ENCODE measurements at regions not wholly inside any gene's neighbourhood (a gene's known extent, or its start where the extent isn't known, plus 50 kb on each side); places are given as distances from the start of the nearest gene placed in this dataset.

GRCh38 chr7:42768045-42768444 is 143.8 kb downstream of the C7orf25 start:
- no peak overlapping the region for H2BK12ac ChIP-seq (ENCODE audit: low read depth, low read length)
- no peak overlapping the region for H4K5ac ChIP-seq (ENCODE audit: insufficient read length, low read depth, low read length)
- H3K79me1 ChIP-seq (ENCODE audit: low read depth, low read length), result no peaks in the 10 kb centered on the region
- no peak overlapping the region for H2BK120ac ChIP-seq (replicated peaks; ENCODE audit: low read depth, low read length)
- no peaks in the 10 kb centered on the region for H3K9me3 ChIP-seq (ENCODE audit: insufficient read depth in 2 of 2, low read depth in 1 of 2, low read length in 1 of 2)
- no peak overlapping the region for H3K18ac ChIP-seq (ENCODE audit: extremely low read depth, low read length)
- CTCF ChIA-PET (ENCODE audit: partially characterized antibody), result interaction anchor here (1.3 to 1.6 kb wide), 2 partner anchors 23 to 240 kb away, joined by 3 to 5 read pairs; no protein-coding TSS in a partner anchor
- H3K23me2 ChIP-seq (ENCODE audit: low read depth, low read length), result peaks cover 2% of the 10 kb centered on the region; the same call in 1 of the 2 replicates
- H3K36me3 ChIP-seq (ENCODE audit: control insufficient read depth in 2 of 4, insufficient read depth in 4 of 4, low read length in 3 of 4), result no peaks in the 10 kb centered on the region
- H3K4me2 ChIP-seq (ENCODE audit: insufficient read depth in 1 of 2, low read depth in 2 of 2, low read length in 2 of 2), result no peak overlapping the region
- no peaks in the 10 kb centered on the region; a peak in 1 of 7 replicates for H3K27me3 ChIP-seq (replicated peaks in 1 of 4; ENCODE audit: control insufficient read depth in 3 of 4, extremely low read depth in 1 of 4, insufficient read depth in 3 of 4, low read length in 3 of 4)
- DNase-seq (ENCODE audit: low read depth in 1 of 2, low spot score in 2 of 2) (no peak), FAIRE-seq (no peak)
- H2BK20ac ChIP-seq (ENCODE audit: low read length), result no peak overlapping the region
- no peak overlapping the region for H4K8ac ChIP-seq (ENCODE audit: extremely low read depth, insufficient read depth, low read length)
- POLR2A ChIA-PET (ENCODE audit: partially characterized antibody), result no interaction called here
- no peak overlapping the region for H3K4me3 ChIP-seq (ENCODE audit: extremely low read depth in 1 of 4, insufficient read depth in 2 of 4, low read depth in 3 of 4, low read length in 4 of 4)
- H3K23ac ChIP-seq (ENCODE audit: insufficient read length), result no peak overlapping the region
- H2BK5ac ChIP-seq (ENCODE audit: low read depth, low read length), result no peak overlapping the region
- WGBS, 2 experiments (ENCODE audit: extremely low coverage in 1 of 2, insufficient coverage in 1 of 2, insufficient read length in 1 of 2, insufficient replicate concordance in 2 of 2, low coverage in 1 of 2, low lambda C conversion rate in 2 of 2, missing lambda C conversion rate in 1 of 2), result 84% methylated on average over 4 of the region's 4 CpGs; no CpG with 5 or more reads in 1 of the 2 experiments
- peaks cover 0 to 2% of the 10 kb centered on the region in 2 experiments for H4K20me1 ChIP-seq (replicated peaks in 1 of 2; ENCODE audit: control insufficient read depth in 1 of 2, insufficient read depth in 2 of 2, low read length in 2 of 2)
- no peak overlapping the region for H3K4ac ChIP-seq (replicated peaks; ENCODE audit: insufficient read length, low read depth, low read length)
- no peak overlapping the region for H2AFZ ChIP-seq (ENCODE audit: low read length)
- H3K9ac ChIP-seq (replicated peaks in 1 of 4; ENCODE audit: extremely low read depth in 1 of 4, low read depth in 3 of 4, low read length in 3 of 4), result no peak overlapping the region
- H4K91ac ChIP-seq (replicated peaks; ENCODE audit: insufficient read length, low read length), result no peak overlapping the region
- no peak overlapping the region for H3K27ac ChIP-seq (ENCODE audit: low read depth, low read length)
- H2BK15ac ChIP-seq (ENCODE audit: low read length), result no peak overlapping the region
- no peak overlapping the region for H3K14ac ChIP-seq (ENCODE audit: insufficient read length)
- H3K79me2 ChIP-seq (ENCODE audit: control insufficient read depth in 1 of 2, insufficient read depth in 2 of 2, low read length in 2 of 2), result no peaks in the 10 kb centered on the region
- H3K4me1 ChIP-seq (replicated peaks in 1 of 4; ENCODE audit: control insufficient read depth in 3 of 4, insufficient read depth in 4 of 4, low read length in 3 of 4), result no peaks in the 10 kb centered on the region
- H2AK5ac ChIP-seq (ENCODE audit: low read depth, low read length), result no peak overlapping the region
- H3K56ac ChIP-seq (replicated peaks; ENCODE audit: insufficient read length, low read depth, low read length), result no peak overlapping the region
- TF ChIP-seq CTCF (IDR thresholded peaks at IDR 0.05; ENCODE audit: control extremely low read depth in 1 of 3, insufficient read depth in 1 of 3, low read depth in 1 of 3, low read length in 3 of 3) (peak in 2 of 3 experiments; percentile 15 to 26; a peak in 2 of 4 replicates), POLR2AphosphoS5 (IDR thresholded peaks at IDR 0.05; ENCODE audit: low read depth, low read length) (no peak), KDM5A (IDR thresholded peaks at IDR 0.05; ENCODE audit: low read length) (no peak), KDM1A (IDR thresholded peaks at IDR 0.05; ENCODE audit: borderline replicate concordance, low read length) (no peak), RAD21 (IDR thresholded peaks at IDR 0.05 in 1 of 2, conservative IDR thresholded peaks at IDR 0.05 in 1 of 2; ENCODE audit: low read depth in 2 of 2, low read length in 2 of 2) (peak in 1 of 2 experiments; percentile 22; a peak in 1 of 4 replicates), MAFK (IDR thresholded peaks at IDR 0.05; ENCODE audit: low read depth, low read length) (no peak), CBX8 (IDR thresholded peaks at IDR 0.05; ENCODE audit: borderline replicate concordance, low read depth, low read length) (no peak), JUND (IDR thresholded peaks at IDR 0.05; ENCODE audit: low read length) (no peak), E2F6 (IDR thresholded peaks at IDR 0.05) (0 out of 2 replicates have a peak, but pooled peaks have one; percentile 35), EGR1 (IDR thresholded peaks at IDR 0.05; ENCODE audit: borderline replicate concordance, low read depth, low read length) (no peak), CBX5 (IDR thresholded peaks at IDR 0.05; ENCODE audit: low read depth, low read length) (no peak), POLR2A (IDR thresholded peaks at IDR 0.05; ENCODE audit: control extremely low read depth in 1 of 2, low read depth in 2 of 2, low read length in 2 of 2) (no peak)

Data from H1 (cell line).